GM23338 (cell line): ENCODE measurements at regions not wholly inside any gene's neighbourhood (a gene's known extent, or its start where the extent isn't known, plus 50 kb on each side); places are given as distances from the start of the nearest gene placed in this dataset.

Source experiments
- ATAC-seq: fragments of 200-7000 bp; cut with Tn5 transposase; 3 replicates; pipeline ENCODE4 v1.9.1; 2020
- DNase-seq: peaks from one replicate; pipeline ENCODE4 v3.0.0-alpha.2; 2015; ENCODE audit warnings: low spot score
- H2AFZ ChIP-seq: fragments of 200-600 bp; sonication (generic); 2 replicates; pipeline ENCODE4 v1.8.0; 2016; ENCODE audit warnings: antibody characterized with exemption, mild to moderate bottlenecking, moderate library complexity
- H3F3A ChIP-seq: fragments of 200-600 bp; sonication (generic); replicated peaks from 2 replicates; pipeline ENCODE4 v1.8.0; 2017; ENCODE audit warnings: antibody characterized with exemption, mixed run types, low read depth
- H3K27ac ChIP-seq: fragments of 200-600 bp; sonication (generic); 2 replicates; pipeline ENCODE4 v1.6.1; 2016; ENCODE audit warnings: low read depth
- H3K27me3 ChIP-seq: fragments of 200-600 bp; sonication (generic); 2 replicates; pipeline ENCODE4 v1.8.0; 2016; ENCODE audit warnings: mild to moderate bottlenecking, mixed run types, moderate library complexity; ENCODE audit not compliant: insufficient read depth
- H3K36me3 ChIP-seq: fragments of 200-600 bp; sonication (generic); 2 replicates; pipeline ENCODE4 v1.8.0; 2016; ENCODE audit warnings: mild to moderate bottlenecking; ENCODE audit not compliant: insufficient read depth
- H3K4me1 ChIP-seq: fragments of 200-600 bp; sonication (generic); 2 replicates; pipeline ENCODE4 v1.8.0; 2016; ENCODE audit warnings: mild to moderate bottlenecking, moderate library complexity; ENCODE audit not compliant: insufficient read depth
- H3K4me2 ChIP-seq: fragments of 200-600 bp; sonication (generic); 2 replicates; pipeline ENCODE4 v1.7.1; 2017; ENCODE audit warnings: mixed run types
- H3K4me3 ChIP-seq: fragments of 200-600 bp; sonication (generic); 2 replicates; pipeline ENCODE4 v1.6.1; 2016; ENCODE audit warnings: mixed run types
- H3K79me2 ChIP-seq: fragments of 200-600 bp; sonication (generic); replicated peaks from 2 replicates; pipeline ENCODE4 v1.8.0; 2017; ENCODE audit warnings: mild to moderate bottlenecking; ENCODE audit not compliant: insufficient read depth
- H3K9me2 ChIP-seq: fragments of 200-600 bp; sonication (generic); 2 replicates; pipeline ENCODE4 v1.8.0; 2017; ENCODE audit not compliant: insufficient read depth
- H4K20me1 ChIP-seq: fragments of 200-600 bp; sonication (generic); replicated peaks from 2 replicates; pipeline ENCODE4 v1.8.0; 2017; ENCODE audit warnings: mild to moderate bottlenecking; ENCODE audit not compliant: insufficient read depth
- H3K27ac Mint-ChIP-seq: 2 replicates; pipeline ENCODE4 v1.8.0; 2020; ENCODE audit warnings: inconsistent platforms, mild to moderate bottlenecking, moderate library complexity, mixed read lengths
- H3K27me3 Mint-ChIP-seq: 3 replicates; pipeline ENCODE4 v1.8.0; 2022; ENCODE audit warnings: low read depth, mild to moderate bottlenecking, moderate library complexity, mixed read lengths, inconsistent platforms; ENCODE audit not compliant: insufficient read depth, poor library complexity
- H3K36me3 Mint-ChIP-seq: 3 replicates; pipeline ENCODE4 v1.8.0; 2021; ENCODE audit warnings: low read depth, mild to moderate bottlenecking, inconsistent platforms, moderate library complexity, mixed read lengths
- H3K4me1 Mint-ChIP-seq: 3 replicates; pipeline ENCODE4 v1.8.0; 2020; ENCODE audit warnings: mild to moderate bottlenecking, inconsistent platforms, mixed read lengths
- H3K4me3 Mint-ChIP-seq: 3 replicates; pipeline ENCODE4 v1.8.0; 2021; ENCODE audit warnings: moderate library complexity, mild to moderate bottlenecking, inconsistent platforms, mixed read lengths
- H3K9me3 Mint-ChIP-seq: 3 replicates; pipeline ENCODE4 v1.8.0; 2020; ENCODE audit warnings: moderate library complexity, mild to moderate bottlenecking, inconsistent platforms, mixed read lengths
- CREB1 ChIP-seq: fragments of 250-450 bp; sonication (Bioruptor Pico); IDR thresholded peaks from 2 replicates; pipeline ENCODE4 v1.5.0; 2020; ENCODE audit warnings: low read depth, mild to moderate bottlenecking, moderate library complexity
- EZH2 ChIP-seq: fragments of 200-600 bp; sonication (generic); IDR thresholded peaks from one replicate; pipeline ENCODE4 v1.8.0; 2017; ENCODE audit warnings: antibody characterized with exemption, mild to moderate bottlenecking, low read depth; ENCODE audit not compliant: unreplicated experiment
- EZH2phosphoT487 ChIP-seq: fragments of 200-600 bp; sonication (generic); IDR thresholded peaks from one replicate; pipeline ENCODE4 v1.8.1; 2018; ENCODE audit warnings: antibody characterized with exemption; ENCODE audit not compliant: unreplicated experiment
- JUNB ChIP-seq: IDR thresholded peaks from one replicate; pipeline ENCODE4 v1.6.1; 2016; ENCODE audit warnings: antibody characterized with exemption; ENCODE audit not compliant: unreplicated experiment
- NANOG ChIP-seq: IDR thresholded peaks from 2 replicates; pipeline ENCODE4 v1.6.1; 2016; ENCODE audit warnings: antibody characterized with exemption, borderline replicate concordance
- POLR2AphosphoS5 ChIP-seq: IDR thresholded peaks from 2 replicates; pipeline ENCODE4 v1.6.1; 2016; ENCODE audit warnings: antibody characterized with exemption, low read depth
- REST ChIP-seq: IDR thresholded peaks from one replicate; pipeline ENCODE4 v1.6.1; 2018; ENCODE audit warnings: antibody characterized with exemption; ENCODE audit not compliant: unreplicated experiment
- STAT1 ChIP-seq: IDR thresholded peaks from one replicate; pipeline ENCODE4 v1.6.1; 2016; ENCODE audit warnings: antibody characterized with exemption; ENCODE audit not compliant: unreplicated experiment
- ZNF114 ChIP-seq: fragments of 250-450 bp; sonication (Bioruptor Pico); IDR thresholded peaks from 2 replicates; pipeline ENCODE4 v1.5.0; 2020; ENCODE audit warnings: mild to moderate bottlenecking, moderate library complexity
- ZNF331 ChIP-seq: fragments of 250-450 bp; sonication (Bioruptor Pico); IDR thresholded peaks from 2 replicates; pipeline ENCODE4 v1.5.0; 2020; ENCODE audit warnings: low read depth, mild to moderate bottlenecking, moderate library complexity
- ZNF462 ChIP-seq: fragments of 250-450 bp; sonication (Bioruptor Pico); IDR thresholded peaks from 2 replicates; pipeline ENCODE4 v1.5.0; 2020; ENCODE audit warnings: mild to moderate bottlenecking, moderate library complexity
- TF ChIP-seq, protein P1 (sequence below): IDR thresholded peaks from 2 replicates; pipeline ENCODE4 v1.6.1; 2016; ENCODE audit warnings: antibody characterized with exemption
- TF ChIP-seq, protein P2 (sequence below), 2 experiments: fragments of 200-600 bp in 1 of 2; sonication (generic) in 1 of 2; conservative IDR thresholded peaks; 2 replicates each; pipeline versions ENCODE4 v1.5.1 to v1.6.1; 2016 to 2017; ENCODE audit warnings: antibody characterized with exemption in 2 of 2, low read depth in 2 of 2, mild to moderate bottlenecking in 2 of 2, moderate library complexity in 1 of 2

DNA sequence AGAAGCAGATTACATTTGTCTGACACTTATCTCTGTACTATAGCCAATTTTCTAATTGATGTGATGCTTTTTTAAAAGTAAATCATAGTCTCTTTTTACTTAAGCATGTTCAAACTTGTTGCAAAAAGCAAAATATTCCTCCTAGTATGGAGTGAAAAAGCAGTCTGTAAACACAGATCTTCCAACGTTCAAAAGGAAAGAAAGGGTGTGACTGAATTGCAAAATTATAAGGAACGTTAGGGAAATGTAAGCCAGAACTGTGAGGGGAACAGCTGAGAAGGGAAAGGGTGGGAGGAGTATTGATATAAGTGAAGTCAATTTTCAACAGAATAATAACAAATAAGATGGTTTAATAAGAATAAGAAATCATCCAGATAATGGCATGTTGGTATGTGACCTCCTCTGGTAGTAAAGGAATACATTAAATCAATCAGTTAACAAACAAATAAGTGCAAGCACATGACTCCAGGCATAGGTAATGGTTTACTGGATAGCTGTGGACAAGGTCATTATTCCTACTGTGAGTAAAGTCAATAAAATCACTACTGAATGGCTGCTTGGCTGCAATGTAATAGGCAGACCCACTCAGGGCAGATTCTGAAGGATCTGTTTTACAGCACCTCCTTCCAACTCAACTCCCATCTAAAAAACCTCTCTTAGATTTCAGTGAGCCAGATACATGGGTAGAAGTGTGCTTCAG is 239.1 kb upstream of the NMUR2 start:
- Mint-ChIP-seq H3K4me1 (peaks cover 36% of the 10 kb centered on the region), H3K9me3 (no peaks in the 10 kb centered on the region), H3K36me3 (no peaks in the 10 kb centered on the region), H3K27me3 (peaks cover 4% of the 10 kb centered on the region), H3K4me3 (no peak overlapping the region), H3K27ac (no peak overlapping the region)
- DNase-seq (no peak), ATAC-seq (no peak)
- Histone ChIP-seq H3K27ac (no peak overlapping the region), H3K9me2 (no peaks in the 10 kb centered on the region), H3K4me1 (peaks cover 21% of the 10 kb centered on the region), H3K4me3 (no peak overlapping the region), H3K4me2 (no peak overlapping the region), H3K79me2 (no peaks in the 10 kb centered on the region), H3F3A (no peaks in the 10 kb centered on the region), H3K36me3 (no peaks in the 10 kb centered on the region), H4K20me1 (no peaks in the 10 kb centered on the region; the same call in 1 of the 2 replicates), H3K27me3 (peaks cover 30% of the 10 kb centered on the region), H2AFZ (no peak overlapping the region)
- TF ChIP-seq ZNF331 (CRISPR knock-in tag): no peak
- no peak for TF ChIP-seq ZNF462 (CRISPR knock-in tag)
- TF ChIP-seq JUNB: no peak
- no peak for TF ChIP-seq EZH2
- no peak for TF ChIP-seq EZH2phosphoT487
- TF ChIP-seq NANOG: no peak
- TF ChIP-seq CREB1 (CRISPR knock-in tag): no peak
- TF ChIP-seq REST: no peak
- TF ChIP-seq, protein P1, sequence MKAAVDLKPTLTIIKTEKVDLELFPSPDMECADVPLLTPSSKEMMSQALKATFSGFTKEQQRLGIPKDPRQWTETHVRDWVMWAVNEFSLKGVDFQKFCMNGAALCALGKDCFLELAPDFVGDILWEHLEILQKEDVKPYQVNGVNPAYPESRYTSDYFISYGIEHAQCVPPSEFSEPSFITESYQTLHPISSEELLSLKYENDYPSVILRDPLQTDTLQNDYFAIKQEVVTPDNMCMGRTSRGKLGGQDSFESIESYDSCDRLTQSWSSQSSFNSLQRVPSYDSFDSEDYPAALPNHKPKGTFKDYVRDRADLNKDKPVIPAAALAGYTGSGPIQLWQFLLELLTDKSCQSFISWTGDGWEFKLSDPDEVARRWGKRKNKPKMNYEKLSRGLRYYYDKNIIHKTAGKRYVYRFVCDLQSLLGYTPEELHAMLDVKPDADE: no peak
- TF ChIP-seq ZNF114: no peak
- no peak for TF ChIP-seq STAT1
- TF ChIP-seq, protein P2, sequence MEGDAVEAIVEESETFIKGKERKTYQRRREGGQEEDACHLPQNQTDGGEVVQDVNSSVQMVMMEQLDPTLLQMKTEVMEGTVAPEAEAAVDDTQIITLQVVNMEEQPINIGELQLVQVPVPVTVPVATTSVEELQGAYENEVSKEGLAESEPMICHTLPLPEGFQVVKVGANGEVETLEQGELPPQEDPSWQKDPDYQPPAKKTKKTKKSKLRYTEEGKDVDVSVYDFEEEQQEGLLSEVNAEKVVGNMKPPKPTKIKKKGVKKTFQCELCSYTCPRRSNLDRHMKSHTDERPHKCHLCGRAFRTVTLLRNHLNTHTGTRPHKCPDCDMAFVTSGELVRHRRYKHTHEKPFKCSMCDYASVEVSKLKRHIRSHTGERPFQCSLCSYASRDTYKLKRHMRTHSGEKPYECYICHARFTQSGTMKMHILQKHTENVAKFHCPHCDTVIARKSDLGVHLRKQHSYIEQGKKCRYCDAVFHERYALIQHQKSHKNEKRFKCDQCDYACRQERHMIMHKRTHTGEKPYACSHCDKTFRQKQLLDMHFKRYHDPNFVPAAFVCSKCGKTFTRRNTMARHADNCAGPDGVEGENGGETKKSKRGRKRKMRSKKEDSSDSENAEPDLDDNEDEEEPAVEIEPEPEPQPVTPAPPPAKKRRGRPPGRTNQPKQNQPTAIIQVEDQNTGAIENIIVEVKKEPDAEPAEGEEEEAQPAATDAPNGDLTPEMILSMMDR (conservative IDR thresholded peaks at IDR 0.05; ENCODE audit: low read depth in 2 of 2): no peak
- no peak for TF ChIP-seq POLR2AphosphoS5
